GM12878 (cell line): ENCODE measurements at regions not wholly inside any gene's neighbourhood (a gene's known extent, or its start where the extent isn't known, plus 50 kb on each side); places are given as distances from the start of the nearest gene placed in this dataset.

ENCODE experiments used
- DPF2 ChIP-seq: fragments of 450-650 bp; IDR thresholded peaks from 2 replicates; pipeline ENCODE4 v1.6.1; 2017; ENCODE audit warnings: mild to moderate bottlenecking
- IRF5 ChIP-seq: fragments of 450-650 bp; IDR thresholded peaks from 2 replicates; pipeline ENCODE4 v1.6.1; 2017; ENCODE audit warnings: borderline replicate concordance
- ZBED1 ChIP-seq: IDR thresholded peaks from 2 replicates; pipeline ENCODE4 v1.6.1; 2016; ENCODE audit warnings: borderline replicate concordance
- TF ChIP-seq, protein P1 (sequence below): fragments of 450-650 bp; IDR thresholded peaks from 2 replicates; pipeline ENCODE4 v1.6.1; 2016; ENCODE audit warnings: mild to moderate bottlenecking
- TF ChIP-seq, protein P2 (sequence below): IDR thresholded peaks from 2 replicates; pipeline ENCODE4 v1.6.1; 2012; ENCODE audit warnings: mild to moderate bottlenecking, low read depth, low read length
- TF ChIP-seq, protein P3 (sequence below): IDR thresholded peaks from 2 replicates; pipeline ENCODE4 v1.6.1; 2012; ENCODE audit warnings: low read depth, low read length, improper control_type of control experiment
- TF ChIP-seq, protein P4 (sequence below): fragments of 150-350 bp; IDR thresholded peaks from 2 replicates; pipeline ENCODE4 v1.6.1; 2016; ENCODE audit warnings: low read depth, low read length

- TF ChIP-seq, protein P1, sequence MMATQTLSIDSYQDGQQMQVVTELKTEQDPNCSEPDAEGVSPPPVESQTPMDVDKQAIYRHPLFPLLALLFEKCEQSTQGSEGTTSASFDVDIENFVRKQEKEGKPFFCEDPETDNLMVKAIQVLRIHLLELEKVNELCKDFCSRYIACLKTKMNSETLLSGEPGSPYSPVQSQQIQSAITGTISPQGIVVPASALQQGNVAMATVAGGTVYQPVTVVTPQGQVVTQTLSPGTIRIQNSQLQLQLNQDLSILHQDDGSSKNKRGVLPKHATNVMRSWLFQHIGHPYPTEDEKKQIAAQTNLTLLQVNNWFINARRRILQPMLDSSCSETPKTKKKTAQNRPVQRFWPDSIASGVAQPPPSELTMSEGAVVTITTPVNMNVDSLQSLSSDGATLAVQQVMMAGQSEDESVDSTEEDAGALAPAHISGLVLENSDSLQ = no peak
- TF ChIP-seq, protein P2, sequence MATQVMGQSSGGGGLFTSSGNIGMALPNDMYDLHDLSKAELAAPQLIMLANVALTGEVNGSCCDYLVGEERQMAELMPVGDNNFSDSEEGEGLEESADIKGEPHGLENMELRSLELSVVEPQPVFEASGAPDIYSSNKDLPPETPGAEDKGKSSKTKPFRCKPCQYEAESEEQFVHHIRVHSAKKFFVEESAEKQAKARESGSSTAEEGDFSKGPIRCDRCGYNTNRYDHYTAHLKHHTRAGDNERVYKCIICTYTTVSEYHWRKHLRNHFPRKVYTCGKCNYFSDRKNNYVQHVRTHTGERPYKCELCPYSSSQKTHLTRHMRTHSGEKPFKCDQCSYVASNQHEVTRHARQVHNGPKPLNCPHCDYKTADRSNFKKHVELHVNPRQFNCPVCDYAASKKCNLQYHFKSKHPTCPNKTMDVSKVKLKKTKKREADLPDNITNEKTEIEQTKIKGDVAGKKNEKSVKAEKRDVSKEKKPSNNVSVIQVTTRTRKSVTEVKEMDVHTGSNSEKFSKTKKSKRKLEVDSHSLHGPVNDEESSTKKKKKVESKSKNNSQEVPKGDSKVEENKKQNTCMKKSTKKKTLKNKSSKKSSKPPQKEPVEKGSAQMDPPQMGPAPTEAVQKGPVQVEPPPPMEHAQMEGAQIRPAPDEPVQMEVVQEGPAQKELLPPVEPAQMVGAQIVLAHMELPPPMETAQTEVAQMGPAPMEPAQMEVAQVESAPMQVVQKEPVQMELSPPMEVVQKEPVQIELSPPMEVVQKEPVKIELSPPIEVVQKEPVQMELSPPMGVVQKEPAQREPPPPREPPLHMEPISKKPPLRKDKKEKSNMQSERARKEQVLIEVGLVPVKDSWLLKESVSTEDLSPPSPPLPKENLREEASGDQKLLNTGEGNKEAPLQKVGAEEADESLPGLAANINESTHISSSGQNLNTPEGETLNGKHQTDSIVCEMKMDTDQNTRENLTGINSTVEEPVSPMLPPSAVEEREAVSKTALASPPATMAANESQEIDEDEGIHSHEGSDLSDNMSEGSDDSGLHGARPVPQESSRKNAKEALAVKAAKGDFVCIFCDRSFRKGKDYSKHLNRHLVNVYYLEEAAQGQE = no peak
- TF ChIP-seq, protein P3, sequence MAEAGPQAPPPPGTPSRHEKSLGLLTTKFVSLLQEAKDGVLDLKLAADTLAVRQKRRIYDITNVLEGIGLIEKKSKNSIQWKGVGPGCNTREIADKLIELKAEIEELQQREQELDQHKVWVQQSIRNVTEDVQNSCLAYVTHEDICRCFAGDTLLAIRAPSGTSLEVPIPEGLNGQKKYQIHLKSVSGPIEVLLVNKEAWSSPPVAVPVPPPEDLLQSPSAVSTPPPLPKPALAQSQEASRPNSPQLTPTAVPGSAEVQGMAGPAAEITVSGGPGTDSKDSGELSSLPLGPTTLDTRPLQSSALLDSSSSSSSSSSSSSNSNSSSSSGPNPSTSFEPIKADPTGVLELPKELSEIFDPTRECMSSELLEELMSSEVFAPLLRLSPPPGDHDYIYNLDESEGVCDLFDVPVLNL = no peak
- TF ChIP-seq ZBED1 (no peak), IRF5 (no peak), DPF2 (no peak)
- TF ChIP-seq, protein P4, sequence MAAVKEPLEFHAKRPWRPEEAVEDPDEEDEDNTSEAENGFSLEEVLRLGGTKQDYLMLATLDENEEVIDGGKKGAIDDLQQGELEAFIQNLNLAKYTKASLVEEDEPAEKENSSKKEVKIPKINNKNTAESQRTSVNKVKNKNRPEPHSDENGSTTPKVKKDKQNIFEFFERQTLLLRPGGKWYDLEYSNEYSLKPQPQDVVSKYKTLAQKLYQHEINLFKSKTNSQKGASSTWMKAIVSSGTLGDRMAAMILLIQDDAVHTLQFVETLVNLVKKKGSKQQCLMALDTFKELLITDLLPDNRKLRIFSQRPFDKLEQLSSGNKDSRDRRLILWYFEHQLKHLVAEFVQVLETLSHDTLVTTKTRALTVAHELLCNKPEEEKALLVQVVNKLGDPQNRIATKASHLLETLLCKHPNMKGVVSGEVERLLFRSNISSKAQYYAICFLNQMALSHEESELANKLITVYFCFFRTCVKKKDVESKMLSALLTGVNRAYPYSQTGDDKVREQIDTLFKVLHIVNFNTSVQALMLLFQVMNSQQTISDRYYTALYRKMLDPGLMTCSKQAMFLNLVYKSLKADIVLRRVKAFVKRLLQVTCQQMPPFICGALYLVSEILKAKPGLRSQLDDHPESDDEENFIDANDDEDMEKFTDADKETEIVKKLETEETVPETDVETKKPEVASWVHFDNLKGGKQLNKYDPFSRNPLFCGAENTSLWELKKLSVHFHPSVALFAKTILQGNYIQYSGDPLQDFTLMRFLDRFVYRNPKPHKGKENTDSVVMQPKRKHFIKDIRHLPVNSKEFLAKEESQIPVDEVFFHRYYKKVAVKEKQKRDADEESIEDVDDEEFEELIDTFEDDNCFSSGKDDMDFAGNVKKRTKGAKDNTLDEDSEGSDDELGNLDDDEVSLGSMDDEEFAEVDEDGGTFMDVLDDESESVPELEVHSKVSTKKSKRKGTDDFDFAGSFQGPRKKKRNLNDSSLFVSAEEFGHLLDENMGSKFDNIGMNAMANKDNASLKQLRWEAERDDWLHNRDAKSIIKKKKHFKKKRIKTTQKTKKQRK = no peak
These were observed 153.2 kb downstream of the MED10 start (continued) for GRCh38 chr5:6225121-6225607.
